ENCODE measurements at regions not wholly inside any gene's neighbourhood (a gene's known extent, or its start where the extent isn't known, plus 50 kb on each side); places are given as distances from the start of the nearest gene placed in this dataset. TPM values are rescaled to one million over a fixed set of nuclear protein-coding genes. Genes with fewer than 3 reads are reported as not detected.
"Not testable (repeated sequence)": the region's sequence is repeated elsewhere in the genome, so short reads cannot be mapped to it uniquely, and the experiment has no call there.

GRCh38 chr2:132352481-132353001, 64.1 kb upstream of the GPR39 start:
- intact Hi-C loops (cut with micrococcal nuclease) = not testable (repeated sequence)

DNA sequence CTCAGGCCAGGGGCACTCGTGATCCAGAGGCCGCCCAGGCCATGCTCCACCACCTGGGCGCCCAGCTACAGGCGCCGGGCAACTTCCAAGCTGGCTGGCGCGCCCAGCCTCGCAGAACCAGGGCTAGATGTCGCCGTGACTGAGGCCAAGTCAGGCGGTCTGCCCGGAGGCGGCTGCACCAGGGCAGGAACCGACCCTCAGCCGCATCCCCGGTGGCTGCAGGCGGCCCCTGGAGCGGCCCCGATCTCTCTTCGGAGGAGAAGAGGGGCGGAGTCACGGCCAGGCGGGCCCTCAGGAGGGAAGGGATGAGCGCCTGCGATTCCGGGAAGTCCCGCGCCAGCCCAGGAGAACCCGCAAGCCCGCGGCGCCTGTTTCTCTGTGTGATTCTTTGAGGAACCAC, 63.2 kb upstream of the GPR39 start:
- peaks cover 16% of the 10 kb centered on the region for H3K27me3 Mint-ChIP-seq (ENCODE audit: low read depth)
- CTCF ChIA-PET; intact Hi-C loops (cut with micrococcal nuclease); DNase-seq; H3K27ac Mint-ChIP-seq; H3K4me3 Mint-ChIP-seq; H3K36me3 Mint-ChIP-seq (ENCODE audit: low read depth); H3K9me3 Mint-ChIP-seq; H3K4me1 Mint-ChIP-seq (ENCODE audit: low read depth): not testable (repeated sequence)

More at GRCh38 chr2:132352481-132353001, 64.1 kb upstream of the GPR39 start:
- H3K4me1 Mint-ChIP-seq (ENCODE audit: low read depth); DNase-seq; CTCF ChIA-PET; H3K9me3 Mint-ChIP-seq; H3K4me3 Mint-ChIP-seq; H3K27ac Mint-ChIP-seq; H3K36me3 Mint-ChIP-seq (ENCODE audit: low read depth): not testable (repeated sequence)
- H3K27me3 Mint-ChIP-seq (ENCODE audit: low read depth) = peaks cover 16% of the 10 kb centered on the region

DNA sequence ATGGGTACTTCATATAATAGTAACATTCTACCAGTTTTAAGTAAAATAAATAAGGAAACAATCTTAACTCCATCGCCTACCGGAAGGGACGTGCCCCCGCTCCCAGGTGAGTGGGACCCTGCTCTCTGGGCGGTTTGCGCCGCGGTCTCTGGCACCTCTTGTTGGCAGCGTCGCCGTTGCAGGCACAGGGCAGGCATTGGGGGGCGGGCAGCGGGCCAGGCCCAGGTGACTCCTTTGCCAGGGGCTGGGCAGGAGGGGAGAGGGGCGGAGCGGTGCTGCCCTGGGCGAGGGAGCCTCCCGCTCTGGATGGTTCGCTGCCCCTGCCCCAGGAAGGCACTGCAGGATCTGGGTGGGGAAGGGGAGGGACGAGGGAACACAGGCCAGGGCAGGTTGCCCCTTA, 55.6 kb upstream of the GPR39 start:
- H3K4me3 Mint-ChIP-seq; CTCF ChIA-PET; H3K4me1 Mint-ChIP-seq (ENCODE audit: low read depth); H3K27me3 Mint-ChIP-seq (ENCODE audit: low read depth); DNase-seq; H3K27ac Mint-ChIP-seq; H3K36me3 Mint-ChIP-seq (ENCODE audit: low read depth); intact Hi-C loops (cut with micrococcal nuclease); H3K9me3 Mint-ChIP-seq: not testable (repeated sequence)

DNA sequence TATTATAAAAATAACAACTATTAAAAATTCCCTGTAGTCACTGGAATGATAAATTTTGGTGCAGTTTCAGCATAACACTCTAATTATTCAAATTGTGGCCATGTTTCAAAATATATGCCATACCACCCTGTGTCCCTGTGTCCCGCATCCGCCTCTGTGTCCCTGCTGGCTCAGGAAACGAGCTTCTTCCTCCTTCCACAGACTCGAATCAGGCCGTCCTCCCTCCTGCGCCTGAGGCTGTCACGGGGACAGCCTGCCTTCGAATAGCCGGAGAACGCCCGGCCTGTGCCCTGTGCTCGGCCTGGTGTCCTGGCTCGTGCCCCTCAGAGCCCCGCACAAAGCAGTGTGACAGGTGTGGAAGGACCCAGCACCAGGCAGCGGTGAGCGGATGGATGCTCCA, 55.1 kb upstream of the GPR39 start:
- DNase-seq; intact Hi-C loops (cut with micrococcal nuclease); CTCF ChIA-PET; H3K36me3 Mint-ChIP-seq (ENCODE audit: low read depth); H3K4me3 Mint-ChIP-seq; H3K9me3 Mint-ChIP-seq; H3K27me3 Mint-ChIP-seq (ENCODE audit: low read depth); H3K4me1 Mint-ChIP-seq (ENCODE audit: low read depth); H3K27ac Mint-ChIP-seq: not testable (repeated sequence)

GRCh38 chr2:132363352-132363751, 53.3 kb upstream of the GPR39 start:
- H3K4me3 Mint-ChIP-seq; CTCF ChIA-PET; intact Hi-C loops (cut with micrococcal nuclease); H3K27ac Mint-ChIP-seq; H3K9me3 Mint-ChIP-seq; H3K4me1 Mint-ChIP-seq (ENCODE audit: low read depth); DNase-seq; H3K36me3 Mint-ChIP-seq (ENCODE audit: low read depth); H3K27me3 Mint-ChIP-seq (ENCODE audit: low read depth): not testable (repeated sequence)

DNA sequence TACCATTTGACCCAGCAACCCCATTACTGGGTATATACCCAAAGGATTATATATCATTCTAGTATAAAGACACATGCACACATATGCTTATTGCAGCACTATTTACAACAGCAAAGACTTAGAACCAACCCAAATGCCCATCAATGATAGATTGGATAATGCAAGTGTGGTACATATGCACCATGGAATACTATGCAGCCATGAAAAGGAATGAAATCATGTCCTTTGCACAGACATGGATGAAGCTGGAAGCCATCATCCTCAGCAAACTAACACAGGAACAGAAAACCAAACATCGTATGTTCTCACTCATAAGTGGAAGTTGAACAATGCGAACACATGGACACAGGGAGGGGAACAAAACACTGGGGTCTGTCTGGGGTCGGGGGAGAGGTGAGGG, 50.6 kb upstream of the GPR39 start:
- H3K27me3 Mint-ChIP-seq (ENCODE audit: low read depth); H3K4me3 Mint-ChIP-seq; H3K4me1 Mint-ChIP-seq (ENCODE audit: low read depth); CTCF ChIA-PET; H3K9me3 Mint-ChIP-seq; H3K36me3 Mint-ChIP-seq (ENCODE audit: low read depth); intact Hi-C loops (cut with micrococcal nuclease); DNase-seq; H3K27ac Mint-ChIP-seq: not testable (repeated sequence)

GRCh38 chr2:132366421-132367180, 50.0 kb upstream of the GPR39 start:
- Mint-ChIP-seq H3K27ac (no peak overlapping the region), H3K4me1 (ENCODE audit: low read depth) (no peaks in the 10 kb centered on the region), H3K27me3 (ENCODE audit: low read depth) (no peaks in the 10 kb centered on the region), H3K9me3 (peaks cover 2% of the 10 kb centered on the region), H3K4me3 (no peak overlapping the region), H3K36me3 (ENCODE audit: low read depth) (no peaks in the 10 kb centered on the region)
- intact Hi-C loops (cut with micrococcal nuclease) = no loop called here
- CTCF ChIA-PET = no interaction called here
- DNase-seq = no peak

Small RNA genes in the stretch of these regions (microRNA-seq; reads per million reads assigned to microRNA genes)
- not detected for gene MIR663B (ENCODE audit: borderline microRNAs expressed, borderline replicate concordance)

Data from activated naive CD4-positive, alpha-beta T cell treated with anti-CD3 and anti-CD28 coated beads for 36 hours (primary cell).